Endothelial cell (in vitro differentiated cells): ENCODE measurements at regions not wholly inside any gene's neighbourhood (a gene's known extent, or its start where the extent isn't known, plus 50 kb on each side); places are given as distances from the start of the nearest gene placed in this dataset.

Experiments used
- DNase-seq: peaks from one replicate; pipeline ENCODE4 v3.0.0; 2021; ENCODE audit warnings: low spot score
- H3K27ac Mint-ChIP-seq: one replicate; pipeline ENCODE4 v1.8.0; 2021; ENCODE audit warnings: mixed read lengths, inconsistent platforms; ENCODE audit not compliant: unreplicated experiment
- H3K27me3 Mint-ChIP-seq: one replicate; pipeline ENCODE4 v1.8.0; 2021; ENCODE audit warnings: mild to moderate bottlenecking, moderate library complexity, mixed read lengths, inconsistent platforms; ENCODE audit not compliant: unreplicated experiment
- H3K36me3 Mint-ChIP-seq: one replicate; pipeline ENCODE4 v1.8.0; 2021; ENCODE audit warnings: mild to moderate bottlenecking, low read depth, mixed read lengths, inconsistent platforms; ENCODE audit not compliant: unreplicated experiment
- H3K4me1 Mint-ChIP-seq: one replicate; pipeline ENCODE4 v1.8.0; 2021; ENCODE audit warnings: mild to moderate bottlenecking, mixed read lengths, inconsistent platforms; ENCODE audit not compliant: unreplicated experiment
- H3K4me3 Mint-ChIP-seq: one replicate; pipeline ENCODE4 v1.8.0; 2021; ENCODE audit warnings: mild to moderate bottlenecking, mixed read lengths, inconsistent platforms; ENCODE audit not compliant: unreplicated experiment
- H3K9me3 Mint-ChIP-seq: one replicate; pipeline ENCODE4 v1.8.0; 2021; ENCODE audit warnings: mixed read lengths, inconsistent platforms; ENCODE audit not compliant: unreplicated experiment
- TF ChIP-seq, protein P1 (sequence below): fragments of 200-600 bp; sonication (generic); IDR thresholded peaks from one replicate; pipeline ENCODE4 v1.5.0; 2021; ENCODE audit warnings: antibody characterized with exemption; ENCODE audit not compliant: unreplicated experiment

DNA sequence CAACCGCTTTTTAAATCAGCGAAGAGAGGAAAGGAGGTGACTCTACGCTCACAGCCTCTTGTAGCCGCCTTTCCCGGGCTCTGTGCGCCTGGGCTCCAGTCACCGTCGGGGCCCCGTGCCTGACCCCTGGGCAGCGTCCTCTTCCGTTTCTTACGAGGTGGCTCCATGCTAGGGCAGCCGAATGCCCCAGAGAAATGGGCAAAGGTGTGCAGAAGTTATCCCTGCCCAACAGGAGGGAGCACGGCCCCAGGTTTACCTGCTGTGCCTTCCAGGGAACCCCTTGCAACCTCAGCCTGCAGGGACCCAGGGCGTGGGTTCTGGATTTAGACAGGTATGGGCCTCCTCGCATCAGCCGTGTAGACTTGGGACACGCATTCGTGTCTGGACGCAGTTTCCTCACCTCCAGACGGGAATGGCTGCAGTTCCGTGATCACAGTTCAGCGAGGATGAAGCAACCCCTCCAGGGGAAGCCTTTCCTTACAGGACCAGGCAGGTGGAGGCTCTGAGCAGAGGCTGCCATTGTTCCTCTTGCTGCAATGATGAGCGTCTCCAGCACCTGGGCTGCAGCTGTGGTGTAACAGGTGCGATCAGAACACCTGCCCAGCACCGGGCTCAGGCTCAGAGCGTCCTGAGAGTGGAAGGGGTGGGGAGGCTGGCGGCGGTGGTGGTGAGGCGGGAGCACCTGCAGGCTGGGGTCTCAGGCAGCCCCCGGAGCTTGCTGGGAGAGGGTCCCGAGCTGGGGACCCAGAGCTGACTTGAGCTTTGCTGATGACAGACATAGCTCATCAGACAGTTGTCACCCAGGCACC lies 81.3 kb upstream of the BHLHE23 start:
- H3K4me1 Mint-ChIP-seq: no peaks in the 10 kb centered on the region
- no peak overlapping the region for H3K4me3 Mint-ChIP-seq
- H3K27ac Mint-ChIP-seq: no peak overlapping the region
- H3K9me3 Mint-ChIP-seq: no peaks in the 10 kb centered on the region
- no peaks in the 10 kb centered on the region for H3K36me3 Mint-ChIP-seq
- TF ChIP-seq, protein P1, sequence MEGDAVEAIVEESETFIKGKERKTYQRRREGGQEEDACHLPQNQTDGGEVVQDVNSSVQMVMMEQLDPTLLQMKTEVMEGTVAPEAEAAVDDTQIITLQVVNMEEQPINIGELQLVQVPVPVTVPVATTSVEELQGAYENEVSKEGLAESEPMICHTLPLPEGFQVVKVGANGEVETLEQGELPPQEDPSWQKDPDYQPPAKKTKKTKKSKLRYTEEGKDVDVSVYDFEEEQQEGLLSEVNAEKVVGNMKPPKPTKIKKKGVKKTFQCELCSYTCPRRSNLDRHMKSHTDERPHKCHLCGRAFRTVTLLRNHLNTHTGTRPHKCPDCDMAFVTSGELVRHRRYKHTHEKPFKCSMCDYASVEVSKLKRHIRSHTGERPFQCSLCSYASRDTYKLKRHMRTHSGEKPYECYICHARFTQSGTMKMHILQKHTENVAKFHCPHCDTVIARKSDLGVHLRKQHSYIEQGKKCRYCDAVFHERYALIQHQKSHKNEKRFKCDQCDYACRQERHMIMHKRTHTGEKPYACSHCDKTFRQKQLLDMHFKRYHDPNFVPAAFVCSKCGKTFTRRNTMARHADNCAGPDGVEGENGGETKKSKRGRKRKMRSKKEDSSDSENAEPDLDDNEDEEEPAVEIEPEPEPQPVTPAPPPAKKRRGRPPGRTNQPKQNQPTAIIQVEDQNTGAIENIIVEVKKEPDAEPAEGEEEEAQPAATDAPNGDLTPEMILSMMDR: no peak
- H3K27me3 Mint-ChIP-seq: peaks cover 2% of the 10 kb centered on the region
- DNase-seq: no peak

DNA sequence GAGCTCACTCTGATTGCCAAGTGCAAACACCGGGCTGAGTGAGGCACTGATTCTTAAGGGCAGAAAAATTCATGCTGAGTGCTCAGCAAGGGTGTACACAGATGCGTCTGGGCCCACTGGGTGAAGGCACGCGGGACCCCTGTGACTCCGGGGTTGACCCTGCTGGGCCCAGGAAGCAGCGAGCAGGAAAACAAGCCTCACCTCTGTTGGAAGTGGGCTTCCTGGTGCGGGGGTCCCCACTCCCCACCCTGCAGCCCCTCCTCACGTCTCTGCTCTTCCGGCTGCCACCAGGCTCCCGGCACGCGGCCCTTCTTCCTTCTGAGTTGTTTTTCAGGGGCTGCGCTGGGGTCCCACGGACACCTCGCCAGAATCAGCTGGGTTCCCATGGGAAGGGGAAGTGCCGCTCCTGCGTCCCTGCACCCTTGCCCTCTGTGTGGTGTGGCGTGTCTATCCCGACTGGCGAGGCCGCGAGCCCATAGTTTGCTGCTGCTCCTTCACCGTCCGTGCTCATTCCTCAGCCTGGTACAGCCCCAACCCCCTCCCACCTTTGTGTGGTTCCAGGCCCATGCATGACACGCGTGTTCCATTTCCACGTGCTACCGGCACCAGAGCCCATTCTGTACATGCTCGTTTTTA lies 80.6 kb upstream of the BHLHE23 start:
- Mint-ChIP-seq H3K27ac (no peak overlapping the region), H3K36me3 (no peaks in the 10 kb centered on the region), H3K27me3 (peaks cover 2% of the 10 kb centered on the region), H3K9me3 (no peaks in the 10 kb centered on the region), H3K4me3 (no peak overlapping the region), H3K4me1 (no peaks in the 10 kb centered on the region)
- TF ChIP-seq, protein P1: no peak
- DNase-seq: no peak

DNA sequence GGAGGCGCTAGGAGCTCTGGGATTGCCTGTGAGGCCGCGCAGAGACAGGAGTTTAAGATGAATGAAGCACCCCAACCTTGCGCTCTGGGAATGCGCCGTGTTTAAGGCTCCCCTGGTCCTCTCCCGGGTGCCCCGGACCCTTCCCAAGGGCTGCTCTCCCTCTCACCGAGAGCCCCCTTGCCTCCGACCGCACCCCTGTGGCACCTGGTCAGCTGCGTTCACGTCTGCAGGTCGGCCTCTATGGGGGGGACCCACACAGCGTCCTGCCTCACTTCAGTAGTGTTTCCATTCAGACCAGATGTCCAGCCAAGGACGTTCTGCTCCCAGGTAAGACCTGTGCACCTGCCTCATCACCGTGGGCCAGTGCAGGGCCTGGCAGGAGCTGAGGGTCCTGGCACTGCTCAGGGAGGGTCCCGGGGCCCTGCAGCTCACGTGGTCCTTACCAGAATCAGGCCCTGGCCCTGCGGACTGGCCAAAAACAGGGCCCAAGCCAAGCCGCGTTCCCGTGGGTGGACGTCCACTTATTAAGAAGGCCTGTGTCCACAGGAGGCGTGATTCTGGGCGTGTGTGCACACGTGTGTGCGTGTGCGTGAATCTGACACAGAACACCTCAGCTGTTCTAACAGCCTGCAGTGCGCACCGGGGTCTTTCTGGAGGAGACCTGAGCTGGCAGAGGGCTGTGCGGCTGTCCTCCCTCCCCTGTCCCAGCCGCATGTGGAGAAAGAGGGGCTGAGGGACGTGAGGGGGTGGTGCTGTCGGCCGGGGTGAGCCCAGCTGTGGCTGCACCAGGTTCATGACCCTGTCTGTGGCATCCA lies 79.9 kb upstream of the BHLHE23 start:
- DNase-seq: no peak
- H3K4me1 Mint-ChIP-seq: no peaks in the 10 kb centered on the region
- H3K27me3 Mint-ChIP-seq: peaks cover 4% of the 10 kb centered on the region
- H3K4me3 Mint-ChIP-seq: no peak overlapping the region
- TF ChIP-seq, protein P1: no peak
- no peaks in the 10 kb centered on the region for H3K9me3 Mint-ChIP-seq
- peaks cover 2% of the 10 kb centered on the region for H3K36me3 Mint-ChIP-seq
- no peak overlapping the region for H3K27ac Mint-ChIP-seq

DNA sequence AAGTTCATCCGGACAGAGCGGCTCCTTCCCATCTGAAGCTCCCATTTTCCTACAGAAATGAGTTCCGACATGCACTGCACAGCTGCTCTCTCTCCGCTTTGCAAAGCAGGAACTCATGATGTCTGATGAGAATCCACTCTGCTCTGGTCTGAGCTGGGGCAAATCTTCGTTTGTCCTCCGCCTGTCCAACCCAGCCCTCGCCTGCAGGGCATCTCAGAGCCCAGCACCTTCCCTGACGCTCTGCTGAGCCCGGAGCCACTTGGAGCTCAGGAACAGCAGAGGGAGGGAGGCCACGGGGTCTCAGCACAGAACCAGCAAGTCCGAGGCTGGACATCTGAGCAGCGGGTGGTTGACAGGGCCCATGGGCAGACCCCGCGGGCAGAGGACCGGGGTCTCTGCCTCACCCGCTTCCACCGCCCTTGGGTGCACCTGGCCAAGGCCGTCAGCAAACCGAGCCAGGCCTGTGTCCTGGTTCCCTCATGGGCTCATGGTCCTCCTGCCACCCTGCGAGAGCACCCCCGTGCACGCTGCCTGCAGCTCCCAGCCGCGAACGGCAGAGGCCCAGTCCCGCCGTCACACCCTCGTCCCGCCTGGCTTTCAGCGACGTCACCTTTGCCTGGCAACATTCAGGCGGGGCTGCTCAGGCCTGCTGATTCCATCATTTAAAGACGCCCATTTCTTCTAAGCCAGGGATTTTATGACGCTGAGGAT lies 78.5 kb upstream of the BHLHE23 start:
- Mint-ChIP-seq H3K9me3 (no peaks in the 10 kb centered on the region), H3K27me3 (peaks cover 5% of the 10 kb centered on the region), H3K4me1 (no peaks in the 10 kb centered on the region), H3K27ac (no peak overlapping the region), H3K4me3 (no peak overlapping the region), H3K36me3 (peaks cover 4% of the 10 kb centered on the region)
- TF ChIP-seq, protein P1: no peak
- DNase-seq: no peak
